CD4-positive, alpha-beta T cell (primary cell): ENCODE measurements at regions not wholly inside any gene's neighbourhood (a gene's known extent, or its start where the extent isn't known, plus 50 kb on each side); places are given as distances from the start of the nearest gene placed in this dataset.

ENCODE experiments used
- ATAC-seq: fragments of 200-7000 bp; cut with Tn5 transposase; one replicate; pipeline ENCODE4 v1.10.0; 2022; ENCODE audit warnings: mild to moderate bottlenecking; ENCODE audit not compliant: poor library complexity
- CTCF ChIA-PET: fragments of 350-600 bp; sonication (Branson Sonifier 250); formaldehyde crosslinking; loops from one replicate; lab custom pipeline; 2021; ENCODE audit warnings: antibody characterized with exemption, inconsistent platforms; lab: Charles Lee
- POLR2A ChIA-PET: fragments of 350-600 bp; sonication (Branson Sonifier 250); formaldehyde crosslinking; loops from one replicate; lab custom pipeline; 2021; ENCODE audit warnings: antibody characterized with exemption, inconsistent platforms; lab: Charles Lee
- DNase-seq, 14 experiments: peaks; one replicate each; pipeline ENCODE4 v3.0.0-alpha.2; 2013 to 2020; ENCODE audit warnings: mixed read lengths in 2 of 14
- H3K27ac ChIP-seq, 2 donors: one replicate each; pipeline versions ENCODE4 v1.5.1 to v1.7.0; 2013; ENCODE audit warnings: low read length in 2 of 2, low read depth in 1 of 2, mild to moderate bottlenecking in 1 of 2
- H3K27me3 ChIP-seq, 2 experiments: 1 replicate in 1 of 2; 2 replicates in 1 of 2; pipeline versions ENCODE4 v1.6.1 to v1.7.0; 2013; ENCODE audit warnings: low read length in 2 of 2, control low read depth in 1 of 2, mild to moderate bottlenecking in 1 of 2, moderate library complexity in 1 of 2; ENCODE audit not compliant: insufficient read depth in 2 of 2, control insufficient read depth in 1 of 2
- H3K36me3 ChIP-seq: one replicate; pipeline ENCODE4 v1.6.1; 2013; ENCODE audit warnings: low read length, control low read depth; ENCODE audit not compliant: insufficient read depth
- H3K4me1 ChIP-seq: one replicate; pipeline ENCODE4 v1.6.1; 2013; ENCODE audit warnings: low read length, control low read depth; ENCODE audit not compliant: insufficient read depth
- H3K4me3 ChIP-seq: one replicate; pipeline ENCODE4 v1.5.1; 2013; ENCODE audit warnings: mild to moderate bottlenecking, low read length, moderate library complexity
- H3K9me3 ChIP-seq, 2 experiments: 1 replicate in 1 of 2; 2 replicates in 1 of 2; pipeline versions ENCODE4 v1.6.1 to v1.7.0; 2013; ENCODE audit warnings: low read length in 2 of 2, mild to moderate bottlenecking in 2 of 2, control low read depth in 1 of 2, moderate library complexity in 1 of 2; ENCODE audit not compliant: control insufficient read depth in 1 of 2, insufficient read depth in 1 of 2
- H3K27ac Mint-ChIP-seq: one replicate; pipeline ENCODE4 v1.8.0; 2020; ENCODE audit warnings: mixed read lengths
- H3K27me3 Mint-ChIP-seq: one replicate; pipeline ENCODE4 v1.8.0; 2021; ENCODE audit warnings: mixed read lengths
- H3K36me3 Mint-ChIP-seq: one replicate; pipeline ENCODE4 v1.8.0; 2021; ENCODE audit warnings: low read depth, mixed read lengths
- H3K4me1 Mint-ChIP-seq: one replicate; pipeline ENCODE4 v1.8.0; 2021; ENCODE audit warnings: low read depth, mixed read lengths
- H3K4me3 Mint-ChIP-seq: one replicate; pipeline ENCODE4 v1.8.0; 2020; ENCODE audit warnings: mild to moderate bottlenecking, mixed read lengths
- H3K9me3 Mint-ChIP-seq: one replicate; pipeline ENCODE4 v1.8.0; 2020; ENCODE audit warnings: mixed read lengths
- CTCF ChIP-seq: fragments of 200-600 bp; IDR thresholded peaks from one replicate; pipeline ENCODE4 v1.8.0; 2022; ENCODE audit warnings: antibody characterized with exemption, mild to moderate bottlenecking
- intact Hi-C, 2 experiments: fragments of 100-400 bp; cut with DNase I in 1 of 2; cut with micrococcal nuclease in 1 of 2; formaldehyde crosslinking; loops; one replicate each; pipeline versions ENCODE4 v1.15.1 to v1.9.0; 2023 to 2025; cut with DNase I, micrococcal nuclease

GRCh38 chr3:76908156-76908555 lies 131.7 kb upstream of the ROBO2 start:
- ATAC-seq (no peak), DNase-seq (no peak)
- Mint-ChIP-seq H3K9me3 (peaks cover 9% of the 10 kb centered on the region), H3K36me3 (no peaks in the 10 kb centered on the region), H3K4me3 (no peak overlapping the region), H3K4me1 (no peaks in the 10 kb centered on the region), H3K27me3 (no peaks in the 10 kb centered on the region), H3K27ac (no peak overlapping the region)
- no peaks in the 10 kb centered on the region for H3K27me3 ChIP-seq
- no peaks in the 10 kb centered on the region for H3K4me1 ChIP-seq
- ChIA-PET CTCF (no interaction called here), POLR2A (no interaction called here)
- no peak overlapping the region for H3K27ac ChIP-seq
- intact Hi-C loops = no loop called here
- no peaks in the 10 kb centered on the region for H3K36me3 ChIP-seq
- H3K4me3 ChIP-seq = no peak overlapping the region
- TF ChIP-seq CTCF = no peak
- peaks cover 4% of the 10 kb centered on the region in 2 experiments for H3K9me3 ChIP-seq

DNA sequence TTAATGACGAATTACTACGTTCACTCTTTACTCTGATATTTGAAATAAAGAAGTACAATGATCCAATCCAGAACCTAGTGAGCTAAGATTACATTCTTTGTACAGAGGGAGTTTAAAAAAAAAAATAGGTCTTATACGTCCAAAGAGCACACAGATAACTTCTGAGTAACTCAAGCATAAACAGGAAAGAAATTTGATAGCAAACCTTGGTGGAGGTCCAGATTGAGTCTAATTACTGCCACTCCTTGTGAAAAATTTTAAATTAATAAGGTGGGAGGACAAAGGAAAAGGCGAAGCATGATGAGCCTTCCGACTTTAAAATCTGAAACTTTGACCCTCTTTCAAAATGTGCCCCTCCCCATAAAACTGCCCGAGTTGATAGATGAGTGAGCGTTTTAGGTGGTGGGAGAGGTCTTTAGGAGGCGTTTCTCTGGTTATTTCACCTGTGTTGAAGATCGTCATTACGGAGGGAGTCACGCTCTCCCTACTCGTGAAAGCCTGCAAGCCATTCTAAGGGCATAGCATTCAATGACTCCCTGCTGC lies 127.0 kb upstream of the ROBO2 start:
- H3K36me3 Mint-ChIP-seq = no peaks in the 10 kb centered on the region
- no peak for ATAC-seq
- Histone ChIP-seq H3K27me3 (no peaks in the 10 kb centered on the region), H3K27ac (no peak overlapping the region), H3K4me3 (no peak overlapping the region), H3K36me3 (no peaks in the 10 kb centered on the region), H3K9me3 (peaks cover 0 to 13% of the 10 kb centered on the region in 2 experiments), H3K4me1 (no peaks in the 10 kb centered on the region)
- no peaks in the 10 kb centered on the region for H3K4me1 Mint-ChIP-seq
- no peak for DNase-seq
- intact Hi-C loops = no loop called here
- H3K9me3 Mint-ChIP-seq = peaks cover 6% of the 10 kb centered on the region
- no peak overlapping the region for H3K27ac Mint-ChIP-seq
- no peak overlapping the region for H3K4me3 Mint-ChIP-seq
- ChIA-PET POLR2A (no interaction called here), CTCF (no interaction called here)
- no peaks in the 10 kb centered on the region for H3K27me3 Mint-ChIP-seq
- no peak for TF ChIP-seq CTCF

DNA sequence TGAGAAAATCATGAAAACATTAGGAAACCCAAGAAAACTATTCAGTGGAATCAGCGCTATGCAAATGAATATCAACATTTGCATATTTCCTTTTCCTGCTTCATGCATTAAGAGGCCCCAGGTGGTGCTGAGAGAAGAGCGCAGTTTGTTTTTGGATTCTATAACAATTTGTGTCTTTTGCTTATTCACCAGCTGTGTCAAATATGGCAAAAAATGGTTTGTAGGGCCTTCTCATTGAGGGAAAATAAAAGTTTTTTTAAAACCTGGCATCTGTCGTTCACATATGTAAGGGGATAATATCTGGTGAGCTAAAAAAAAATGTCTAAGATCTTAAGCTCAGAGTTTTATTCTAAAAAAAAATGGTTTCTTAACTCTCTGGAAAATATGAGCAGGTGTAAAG lies 122.5 kb upstream of the ROBO2 start:
- ChIA-PET CTCF (no interaction called here), POLR2A (no interaction called here)
- intact Hi-C loops = no loop called here
- ATAC-seq = no peak
- Histone ChIP-seq H3K27me3 (no peaks in the 10 kb centered on the region), H3K4me1 (no peaks in the 10 kb centered on the region), H3K36me3 (no peaks in the 10 kb centered on the region), H3K27ac (no peak overlapping the region), H3K9me3 (peaks cover 0 to 12% of the 10 kb centered on the region in 2 experiments), H3K4me3 (no peak overlapping the region)
- Mint-ChIP-seq H3K27ac (no peak overlapping the region), H3K9me3 (peaks cover 4% of the 10 kb centered on the region), H3K4me1 (no peaks in the 10 kb centered on the region), H3K36me3 (no peaks in the 10 kb centered on the region), H3K27me3 (no peaks in the 10 kb centered on the region), H3K4me3 (no peak overlapping the region)
- no peak for DNase-seq
- no peak for TF ChIP-seq CTCF
